Keratinocyte (primary cell): ENCODE measurements at regions not wholly inside any gene's neighbourhood (a gene's known extent, or its start where the extent isn't known, plus 50 kb on each side); places are given as distances from the start of the nearest gene placed in this dataset.

Experiments
- DNase-seq: peaks from one replicate; pipeline ENCODE4 v3.0.0-alpha.2; 2011; ENCODE audit warnings: low read depth, missing footprints, low spot score
- FAIRE-seq: peaks from 2 replicates; lab custom pipeline; 2011; peaks lifted over from hg19 to GRCh38; lab: Jason Lieb, UNC
- H2AFZ ChIP-seq: 2 replicates; pipeline ENCODE4 v1.6.0; 2012; ENCODE audit warnings: low read length, control low read depth, inconsistent platforms; ENCODE audit not compliant: control insufficient read depth
- H3K27ac ChIP-seq: 2 replicates; pipeline ENCODE4 v1.5.1; 2011; ENCODE audit warnings: low read length; ENCODE audit not compliant: control insufficient read depth, insufficient read depth
- H3K27me3 ChIP-seq: 3 replicates; pipeline ENCODE4 v1.6.0; 2011; ENCODE audit warnings: low read length; ENCODE audit not compliant: control insufficient read depth, insufficient read depth; ENCODE audit errors: extremely low read depth
- H3K36me3 ChIP-seq, 2 experiments: 2 replicates in 1 of 2; 3 replicates in 1 of 2; pipeline ENCODE4 v1.5.1; 2011; ENCODE audit warnings: low read length in 2 of 2, mild to moderate bottlenecking in 1 of 2; ENCODE audit not compliant: control insufficient read depth in 2 of 2, insufficient read depth in 2 of 2; ENCODE audit errors: extremely low read depth in 1 of 2
- H3K4me1 ChIP-seq: 3 replicates; pipeline ENCODE4 v1.5.1; 2011; ENCODE audit warnings: low read length; ENCODE audit not compliant: control insufficient read depth, insufficient read depth; ENCODE audit errors: extremely low read depth
- H3K4me2 ChIP-seq: 3 replicates; pipeline ENCODE4 v1.6.0; 2011; ENCODE audit warnings: low read depth, low read length; ENCODE audit not compliant: control insufficient read depth, insufficient read depth; ENCODE audit errors: extremely low read depth
- H3K4me3 ChIP-seq, 3 experiments: fragments of 200-600 bp in 1 of 3; sonication (generic) in 1 of 3; 2 replicates in 2 of 3; 3 replicates in 1 of 3; pipeline ENCODE4 v1.5.1; 2011 to 2016; ENCODE audit warnings: low read length in 3 of 3, mild to moderate bottlenecking in 3 of 3, control low read depth in 2 of 3, inconsistent platforms in 1 of 3, low read depth in 1 of 3, mixed read lengths in 1 of 3, mixed run types in 1 of 3, moderate library complexity in 1 of 3; ENCODE audit not compliant: control insufficient read depth in 2 of 3, insufficient read depth in 2 of 3; ENCODE audit errors: extremely low read depth in 1 of 3
- H3K79me2 ChIP-seq: 2 replicates; pipeline ENCODE4 v1.6.0; 2012; ENCODE audit warnings: low read length; ENCODE audit not compliant: control insufficient read depth, insufficient read depth
- H3K9ac ChIP-seq: 3 replicates; pipeline ENCODE4 v1.6.0; 2011; ENCODE audit warnings: low read length; ENCODE audit not compliant: control insufficient read depth, insufficient read depth; ENCODE audit errors: extremely low read depth
- H3K9me1 ChIP-seq: 3 replicates; pipeline ENCODE4 v1.6.0; 2011; ENCODE audit warnings: low read length; ENCODE audit not compliant: control insufficient read depth, insufficient read depth; ENCODE audit errors: extremely low read depth
- H3K9me3 ChIP-seq: 2 replicates; pipeline ENCODE4 v1.5.1; 2012; ENCODE audit warnings: low read depth, low read length; ENCODE audit not compliant: control insufficient read depth
- H4K20me1 ChIP-seq: 3 replicates; pipeline ENCODE4 v1.6.0; 2011; ENCODE audit warnings: low read length; ENCODE audit not compliant: control insufficient read depth, insufficient read depth; ENCODE audit errors: extremely low read depth
- CTCF ChIP-seq, 3 experiments: IDR thresholded peaks in 1 of 3; conservative IDR thresholded peaks in 1 of 3; optimal IDR thresholded peaks in 1 of 3; 2 replicates in 2 of 3; 3 replicates in 1 of 3; pipeline versions ENCODE3 to v1.5.1; 2011; ENCODE audit warnings: low read length in 3 of 3, mild to moderate bottlenecking in 3 of 3, moderate library complexity in 2 of 3, control low read depth in 1 of 3, inconsistent platforms in 1 of 3; ENCODE audit not compliant: insufficient read depth in 2 of 3; ENCODE audit errors: extremely low read depth in 1 of 3
- EZH2 ChIP-seq: IDR thresholded peaks from one replicate; pipeline ENCODE4 v1.6.1; 2012; ENCODE audit warnings: inconsistent platforms, mild to moderate bottlenecking, low read length, moderate library complexity
- dilution Hi-C: fragments of 300-500 bp; cut with MboI; formaldehyde crosslinking; loops from one replicate; pipeline ENCODE4 v1.7.0; 2020; ENCODE audit warnings: low sequenced_read_pairs; ENCODE audit not compliant: extremely low pct_ligation_motif_present

GRCh38 chr2:57806449-57806968, 240.1 kb upstream of the VRK2 start:
- dilution Hi-C loops, result no loop called here
- Histone ChIP-seq H3K4me2 (no peak overlapping the region), H3K27me3 (no peaks in the 10 kb centered on the region), H2AFZ (no peak overlapping the region), H3K36me3 (no peaks in the 10 kb centered on the region), H3K9ac (no peak overlapping the region), H3K9me3 (no peaks in the 10 kb centered on the region), H4K20me1 (no peaks in the 10 kb centered on the region), H3K27ac (no peak overlapping the region), H3K9me1 (no peaks in the 10 kb centered on the region), H3K4me1 (no peaks in the 10 kb centered on the region), H3K79me2 (no peaks in the 10 kb centered on the region), H3K4me3 (no peak overlapping the region)
- TF ChIP-seq EZH2 (no peak), CTCF (optimal IDR thresholded peaks at IDR 0.05 in 1 of 3, IDR thresholded peaks at IDR 0.05 in 1 of 3, conservative IDR thresholded peaks at IDR 0.05 in 1 of 3; ENCODE audit: extremely low read depth in 1 of 3, insufficient read depth in 2 of 3, low read length in 3 of 3) (no peak)
- FAIRE-seq (no peak), DNase-seq (no peak)

- dilution Hi-C loops, result no loop called here
- no peaks in the 10 kb centered on the region for H3K4me1 ChIP-seq
- no peak overlapping the region for H3K4me3 ChIP-seq
- no peaks in the 10 kb centered on the region for H3K9me3 ChIP-seq
- no peaks in the 10 kb centered on the region for H3K79me2 ChIP-seq
- H3K9me1 ChIP-seq, result no peaks in the 10 kb centered on the region
- FAIRE-seq, result no peak
- H4K20me1 ChIP-seq, result no peaks in the 10 kb centered on the region
- H3K36me3 ChIP-seq, result no peaks in the 10 kb centered on the region
- no peaks in the 10 kb centered on the region for H3K27me3 ChIP-seq
- no peak overlapping the region for H3K4me2 ChIP-seq
- TF ChIP-seq EZH2, result no peak
- TF ChIP-seq CTCF (optimal IDR thresholded peaks at IDR 0.05 in 1 of 3, IDR thresholded peaks at IDR 0.05 in 1 of 3, conservative IDR thresholded peaks at IDR 0.05 in 1 of 3; ENCODE audit: extremely low read depth in 1 of 3, insufficient read depth in 2 of 3, low read length in 3 of 3), result no peak
- no peak for DNase-seq
- H2AFZ ChIP-seq, result no peak overlapping the region
- H3K27ac ChIP-seq, result no peak overlapping the region
- no peak overlapping the region for H3K9ac ChIP-seq
Measured at GRCh38 chr2:57809230-57809629, 237.4 kb upstream of the VRK2 start.
